ENCODE measurements at regions not wholly inside any gene's neighbourhood (a gene's known extent, or its start where the extent isn't known, plus 50 kb on each side); places are given as distances from the start of the nearest gene placed in this dataset.
"Not testable (repeated sequence)": the region's sequence is repeated elsewhere in the genome, so short reads cannot be mapped to it uniquely, and the experiment has no call there.

DNA sequence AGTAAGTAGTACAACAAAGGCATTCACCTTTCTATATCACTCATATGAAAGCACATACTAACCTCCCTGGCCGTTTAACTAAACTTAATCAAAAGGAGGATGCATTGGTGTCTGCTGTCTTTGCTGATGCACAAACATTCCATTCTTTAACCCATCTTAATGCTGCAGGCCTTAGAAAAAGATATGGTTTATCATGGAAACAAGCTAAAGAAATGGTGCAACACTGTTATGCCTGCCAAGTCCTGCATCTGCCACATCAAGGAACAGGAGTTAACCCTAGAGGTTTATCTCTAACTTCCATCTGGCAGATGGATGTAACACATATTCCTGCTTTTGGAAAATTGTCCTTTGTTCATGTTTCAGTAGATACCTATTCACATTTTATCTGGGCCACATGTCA, 296.5 kb upstream of the DKK2 start:
- not testable (repeated sequence) for TF ChIP-seq EZH2 (IDR thresholded peaks at IDR 0.05); POLR2AphosphoS5 (IDR thresholded peaks at IDR 0.05; ENCODE audit: borderline replicate concordance, low read depth, low read length); FOXP2 (optimal IDR thresholded peaks at IDR 0.05; ENCODE audit: control extremely low read depth, extremely low read length, insufficient read depth)

Data from SK-N-MC (cell line).